ENCODE measurements at regions not wholly inside any gene's neighbourhood (a gene's known extent, or its start where the extent isn't known, plus 50 kb on each side); places are given as distances from the start of the nearest gene placed in this dataset.
A peak's percentile ranks its signal among the peaks of the same experiment; 100 is the strongest.

GRCh38 chr19:27751044-27751391, 1461.9 kb downstream of the UQCRFS1 start:
- Histone ChIP-seq H3K9ac (ENCODE audit: low read length) (no peak overlapping the region), H3K36me3 (ENCODE audit: insufficient read depth, low read length) (no peaks in the 10 kb centered on the region), H3K4me3 (ENCODE audit: low read depth in 1 of 2, low read length in 2 of 2) (no peak overlapping the region), H3K4me1 (ENCODE audit: insufficient read depth, low read length) (peaks cover 8% of the 10 kb centered on the region), H3K9me3 (ENCODE audit: low read length) (no peaks in the 10 kb centered on the region), H3K27ac (ENCODE audit: low read depth, low read length) (no peak overlapping the region), H3K27me3 (ENCODE audit: control insufficient read depth in 1 of 2, insufficient read depth in 2 of 2, low read length in 2 of 2) (no peaks in the 10 kb centered on the region)

GRCh38 chr19:27750391-27751043, 1462.4 kb downstream of the UQCRFS1 start:
- H3K27ac ChIP-seq (ENCODE audit: low read depth, low read length), result no peak overlapping the region
- no peaks in the 10 kb centered on the region for H3K27me3 ChIP-seq (ENCODE audit: control insufficient read depth in 1 of 2, insufficient read depth in 2 of 2, low read length in 2 of 2)
- H3K9me3 ChIP-seq (ENCODE audit: low read length), result no peaks in the 10 kb centered on the region
- peaks cover 8% of the 10 kb centered on the region for H3K4me1 ChIP-seq (ENCODE audit: insufficient read depth, low read length)
- no peak overlapping the region for H3K9ac ChIP-seq (ENCODE audit: low read length)
- no peaks in the 10 kb centered on the region for H3K36me3 ChIP-seq (ENCODE audit: insufficient read depth, low read length)
- H3K4me3 ChIP-seq (ENCODE audit: low read depth in 1 of 2, low read length in 2 of 2), result no peak overlapping the region

- Histone ChIP-seq H3K9ac (ENCODE audit: low read length) (no peak overlapping the region), H3K4me1 (ENCODE audit: insufficient read depth, low read length) (peaks cover 8% of the 10 kb centered on the region), H3K27ac (ENCODE audit: low read depth, low read length) (no peak overlapping the region), H3K4me3 (ENCODE audit: low read depth in 1 of 2, low read length in 2 of 2) (no peak overlapping the region), H3K27me3 (ENCODE audit: control insufficient read depth in 1 of 2, insufficient read depth in 2 of 2, low read length in 2 of 2) (no peaks in the 10 kb centered on the region), H3K9me3 (ENCODE audit: low read length) (no peaks in the 10 kb centered on the region), H3K36me3 (ENCODE audit: insufficient read depth, low read length) (peaks cover 6% of the 10 kb centered on the region)
Measured at GRCh38 chr19:27748551-27749152, 1464.3 kb downstream of the UQCRFS1 start.

GRCh38 chr19:27746691-27747380, 1466.1 kb downstream of the UQCRFS1 start:
- no peaks in the 10 kb centered on the region for H3K9me3 ChIP-seq (ENCODE audit: low read length)
- no peaks in the 10 kb centered on the region for H3K27me3 ChIP-seq (ENCODE audit: control insufficient read depth in 1 of 2, insufficient read depth in 2 of 2, low read length in 2 of 2)
- H3K4me1 ChIP-seq (ENCODE audit: insufficient read depth, low read length), result peaks cover 8% of the 10 kb centered on the region
- H3K9ac ChIP-seq (ENCODE audit: low read length), result no peak overlapping the region
- H3K4me3 ChIP-seq (ENCODE audit: low read depth in 1 of 2, low read length in 2 of 2), result peak overlapping the region in 1 of 2 donors; percentile 46
- H3K36me3 ChIP-seq (ENCODE audit: insufficient read depth, low read length), result peaks cover 6% of the 10 kb centered on the region
- H3K27ac ChIP-seq (ENCODE audit: low read depth, low read length), result no peak overlapping the region

DNA sequence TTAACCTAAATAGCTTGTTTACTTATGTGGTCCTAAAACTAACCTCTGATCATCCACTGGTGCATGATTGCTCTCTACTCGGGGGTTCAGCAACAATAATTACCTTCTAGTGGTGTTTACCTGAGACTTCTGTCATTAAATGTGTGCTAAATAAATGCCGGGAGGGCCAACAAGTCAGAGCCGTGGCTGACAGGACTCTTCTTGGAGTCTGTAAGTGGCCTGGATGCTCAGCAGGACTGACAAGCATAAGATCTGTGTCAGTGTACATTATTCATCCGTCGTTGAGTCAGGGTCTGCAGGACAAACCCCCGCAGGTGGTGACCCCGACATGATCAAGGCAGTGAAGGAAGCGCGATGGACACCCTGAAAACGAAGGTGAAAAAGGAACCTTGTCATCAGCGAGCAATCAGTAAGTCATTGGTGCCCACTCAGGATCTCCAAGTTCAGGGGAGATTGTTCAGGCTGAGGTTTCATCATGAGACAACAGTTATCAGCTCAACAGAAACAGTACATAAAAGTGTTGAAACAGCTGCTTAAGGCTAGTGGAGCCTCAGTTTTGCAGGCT, 1466.9 kb downstream of the UQCRFS1 start:
- Histone ChIP-seq H3K9ac (ENCODE audit: low read length) (no peak overlapping the region), H3K36me3 (ENCODE audit: insufficient read depth, low read length) (peaks cover 6% of the 10 kb centered on the region), H3K4me3 (ENCODE audit: low read depth in 1 of 2, low read length in 2 of 2) (no peak overlapping the region), H3K27ac (ENCODE audit: low read depth, low read length) (no peak overlapping the region), H3K27me3 (ENCODE audit: control insufficient read depth in 1 of 2, insufficient read depth in 2 of 2, low read length in 2 of 2) (no peaks in the 10 kb centered on the region), H3K4me1 (ENCODE audit: insufficient read depth, low read length) (peaks cover 6% of the 10 kb centered on the region), H3K9me3 (ENCODE audit: low read length) (no peaks in the 10 kb centered on the region)

DNA sequence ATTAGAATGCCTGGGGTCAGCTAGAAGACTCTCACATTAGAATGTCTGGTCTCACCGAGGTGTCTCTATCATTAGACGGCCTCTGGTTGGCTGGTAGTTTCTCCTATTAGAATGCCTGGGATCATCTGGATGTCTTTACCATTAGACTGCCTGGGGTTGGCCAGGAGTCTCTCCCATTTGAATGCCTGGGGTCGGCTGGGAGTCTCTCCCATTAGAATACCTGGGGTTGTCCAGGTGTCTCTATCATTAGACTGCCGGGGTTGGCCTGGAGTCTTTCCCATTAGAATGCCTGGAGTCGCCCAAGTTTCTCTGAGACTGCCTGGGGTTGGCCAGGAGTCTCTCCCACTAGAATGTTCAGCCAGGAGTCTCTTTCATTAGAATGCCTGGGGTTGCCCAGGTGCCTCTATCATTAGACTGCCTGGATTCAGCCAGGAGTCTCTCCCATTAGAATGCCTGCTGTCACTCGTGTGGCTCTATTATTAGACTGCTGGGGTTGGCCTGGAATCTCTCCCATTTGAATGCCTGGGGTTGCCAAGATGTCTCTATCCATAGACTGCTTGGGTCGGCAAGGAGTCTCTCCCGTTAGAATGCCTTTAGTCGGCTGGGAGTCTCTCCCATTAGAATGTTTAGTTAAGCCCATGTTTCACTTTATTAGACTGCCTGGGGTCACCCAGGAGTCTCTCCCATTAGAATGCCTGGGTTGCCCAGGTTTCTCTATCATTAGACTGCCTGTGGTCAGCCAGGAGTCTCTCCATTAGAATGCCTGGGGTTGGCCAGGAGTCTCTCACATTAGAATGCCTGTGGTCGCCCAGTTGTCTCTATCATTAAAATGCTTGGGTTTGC, 1467.8 kb downstream of the UQCRFS1 start:
- Histone ChIP-seq H3K4me3 (ENCODE audit: low read depth in 1 of 2, low read length in 2 of 2) (no peak overlapping the region), H3K27ac (ENCODE audit: low read depth, low read length) (no peak overlapping the region), H3K36me3 (ENCODE audit: insufficient read depth, low read length) (peaks cover 6% of the 10 kb centered on the region), H3K9me3 (ENCODE audit: low read length) (no peaks in the 10 kb centered on the region), H3K4me1 (ENCODE audit: insufficient read depth, low read length) (peaks cover 5% of the 10 kb centered on the region), H3K9ac (ENCODE audit: low read length) (no peak overlapping the region), H3K27me3 (ENCODE audit: control insufficient read depth in 1 of 2, insufficient read depth in 2 of 2, low read length in 2 of 2) (no peaks in the 10 kb centered on the region)

DNA sequence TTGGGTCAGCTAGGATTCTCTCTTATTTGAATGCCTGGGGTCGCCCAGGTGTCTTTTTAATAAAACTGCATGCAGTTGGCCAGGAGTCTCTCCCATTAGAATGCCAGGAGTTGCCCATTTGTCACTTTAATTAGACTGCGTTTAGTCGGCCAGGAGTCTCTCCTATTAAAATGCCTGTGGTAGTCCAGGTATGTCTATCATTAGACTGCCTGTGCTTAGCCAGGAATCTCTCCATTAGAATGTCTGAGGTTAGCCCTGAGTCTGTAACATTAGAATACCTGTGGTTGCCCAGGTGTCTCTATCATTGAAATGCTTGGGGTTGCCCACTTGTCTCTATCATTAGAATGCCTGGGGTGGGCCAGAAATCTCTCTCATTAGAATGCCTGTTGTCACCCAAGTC, 1470.9 kb downstream of the UQCRFS1 start:
- no peak overlapping the region for H3K4me3 ChIP-seq (ENCODE audit: low read depth in 1 of 2, low read length in 2 of 2)
- no peaks in the 10 kb centered on the region for H3K27me3 ChIP-seq (ENCODE audit: control insufficient read depth in 1 of 2, insufficient read depth in 2 of 2, low read length in 2 of 2)
- peaks cover 6% of the 10 kb centered on the region for H3K36me3 ChIP-seq (ENCODE audit: insufficient read depth, low read length)
- H3K27ac ChIP-seq (ENCODE audit: low read depth, low read length), result no peak overlapping the region
- peaks cover 5% of the 10 kb centered on the region for H3K4me1 ChIP-seq (ENCODE audit: insufficient read depth, low read length)
- no peak overlapping the region for H3K9ac ChIP-seq (ENCODE audit: low read length)
- H3K9me3 ChIP-seq (ENCODE audit: low read length), result no peaks in the 10 kb centered on the region

GRCh38 chr19:27741236-27741635, 1471.7 kb downstream of the UQCRFS1 start:
- H3K4me1 ChIP-seq (ENCODE audit: insufficient read depth, low read length), result no peaks in the 10 kb centered on the region
- no peaks in the 10 kb centered on the region for H3K9me3 ChIP-seq (ENCODE audit: low read length)
- H3K9ac ChIP-seq (ENCODE audit: low read length), result no peak overlapping the region
- H3K4me3 ChIP-seq (ENCODE audit: low read depth in 1 of 2, low read length in 2 of 2), result no peak overlapping the region
- H3K27me3 ChIP-seq (ENCODE audit: control insufficient read depth in 1 of 2, insufficient read depth in 2 of 2, low read length in 2 of 2), result no peaks in the 10 kb centered on the region
- peaks cover 6% of the 10 kb centered on the region for H3K36me3 ChIP-seq (ENCODE audit: insufficient read depth, low read length)
- H3K27ac ChIP-seq (ENCODE audit: low read depth, low read length), result no peak overlapping the region

DNA sequence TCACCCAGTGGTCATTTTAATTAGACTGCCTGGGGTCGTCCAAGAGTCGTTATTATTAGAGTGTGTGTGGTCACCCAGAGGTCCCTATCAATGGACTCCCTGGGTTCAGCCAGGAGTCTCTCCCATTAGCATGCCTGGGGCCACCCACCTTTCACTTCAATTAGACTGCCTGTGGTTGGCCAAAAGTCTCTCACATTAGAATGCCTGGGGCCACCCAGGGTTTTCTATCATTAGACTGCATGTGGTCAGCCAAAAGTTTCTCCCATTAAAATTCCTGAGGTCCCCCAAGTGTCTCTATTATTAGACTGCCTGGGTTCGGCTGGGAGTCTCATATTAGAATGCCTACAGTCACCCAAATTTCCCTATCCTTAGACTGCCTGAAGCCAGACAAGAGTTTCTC, 1472.6 kb downstream of the UQCRFS1 start:
- H3K27ac ChIP-seq (ENCODE audit: low read depth, low read length), result no peak overlapping the region
- H3K9ac ChIP-seq (ENCODE audit: low read length), result no peak overlapping the region
- no peak overlapping the region for H3K4me3 ChIP-seq (ENCODE audit: low read depth in 1 of 2, low read length in 2 of 2)
- H3K4me1 ChIP-seq (ENCODE audit: insufficient read depth, low read length), result no peaks in the 10 kb centered on the region
- H3K36me3 ChIP-seq (ENCODE audit: insufficient read depth, low read length), result peaks cover 6% of the 10 kb centered on the region
- H3K27me3 ChIP-seq (ENCODE audit: control insufficient read depth in 1 of 2, insufficient read depth in 2 of 2, low read length in 2 of 2), result no peaks in the 10 kb centered on the region
- no peaks in the 10 kb centered on the region for H3K9me3 ChIP-seq (ENCODE audit: low read length)

DNA sequence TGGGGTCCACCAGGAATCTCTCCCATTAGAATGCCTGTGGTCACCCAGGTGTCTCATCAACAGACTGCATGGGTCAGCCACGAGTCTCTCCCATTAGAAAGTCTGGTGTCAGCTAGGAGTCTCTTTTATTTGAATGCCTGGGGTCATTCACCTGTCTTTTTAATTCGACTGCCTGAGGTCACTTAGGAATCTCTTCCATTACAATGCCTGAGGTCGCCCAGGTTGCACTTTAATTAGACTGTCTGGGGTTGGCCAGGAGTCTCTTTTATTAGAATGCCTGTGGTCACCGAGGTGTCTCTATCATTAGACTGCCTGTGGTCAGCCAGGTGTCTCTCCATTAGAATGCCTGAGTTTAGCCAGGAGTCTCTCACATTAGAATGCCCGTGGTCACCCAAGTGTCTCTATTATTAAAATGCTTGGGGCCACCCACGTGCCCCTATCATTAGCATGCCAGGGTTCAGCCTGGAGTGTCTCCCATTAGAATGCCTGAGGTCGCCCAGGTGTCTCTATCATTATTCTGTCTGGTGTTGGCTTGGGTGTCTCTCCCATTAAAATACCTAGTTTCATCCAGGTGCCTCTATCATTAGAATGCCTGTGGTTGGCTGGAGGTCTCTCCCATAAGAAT, 1474.3 kb downstream of the UQCRFS1 start:
- Histone ChIP-seq H3K9ac (ENCODE audit: low read length) (no peak overlapping the region), H3K9me3 (ENCODE audit: low read length) (no peaks in the 10 kb centered on the region), H3K36me3 (ENCODE audit: insufficient read depth, low read length) (no peaks in the 10 kb centered on the region), H3K27me3 (ENCODE audit: control insufficient read depth in 1 of 2, insufficient read depth in 2 of 2, low read length in 2 of 2) (no peaks in the 10 kb centered on the region), H3K4me3 (ENCODE audit: low read depth in 1 of 2, low read length in 2 of 2) (no peak overlapping the region), H3K4me1 (ENCODE audit: insufficient read depth, low read length) (no peaks in the 10 kb centered on the region), H3K27ac (ENCODE audit: low read depth, low read length) (no peak overlapping the region)

DNA sequence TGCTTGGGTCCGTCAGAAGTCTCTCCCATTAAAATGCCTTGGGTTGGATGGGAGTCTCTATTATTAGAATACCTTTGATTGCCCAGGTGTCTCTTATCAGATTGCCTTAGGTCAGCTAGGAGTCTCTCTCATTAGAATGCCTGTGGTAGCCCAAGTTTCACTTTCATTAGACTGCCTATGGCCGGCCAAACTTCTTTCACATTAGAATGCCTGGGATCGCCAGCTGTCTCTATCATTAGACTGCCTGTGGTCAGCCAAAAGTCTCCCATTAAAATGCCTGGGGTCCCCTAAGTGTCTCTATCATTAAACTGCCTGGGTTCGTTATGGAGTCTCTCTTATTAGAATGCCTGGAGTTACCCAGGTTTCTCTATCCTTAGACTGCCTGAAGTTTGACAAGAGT, 1476.7 kb downstream of the UQCRFS1 start:
- Histone ChIP-seq H3K27ac (ENCODE audit: low read depth, low read length) (no peak overlapping the region), H3K36me3 (ENCODE audit: insufficient read depth, low read length) (peaks cover 7% of the 10 kb centered on the region), H3K4me3 (ENCODE audit: low read depth in 1 of 2, low read length in 2 of 2) (no peak overlapping the region), H3K9ac (ENCODE audit: low read length) (no peak overlapping the region), H3K4me1 (ENCODE audit: insufficient read depth, low read length) (no peaks in the 10 kb centered on the region), H3K27me3 (ENCODE audit: control insufficient read depth in 1 of 2, insufficient read depth in 2 of 2, low read length in 2 of 2) (no peaks in the 10 kb centered on the region), H3K9me3 (ENCODE audit: low read length) (no peaks in the 10 kb centered on the region)
